Osteocyte (in vitro differentiated cells): ENCODE measurements at regions not wholly inside any gene's neighbourhood (a gene's known extent, or its start where the extent isn't known, plus 50 kb on each side); places are given as distances from the start of the nearest gene placed in this dataset.
"Not testable (repeated sequence)": the region's sequence is repeated elsewhere in the genome, so short reads cannot be mapped to it uniquely, and the experiment has no call there.

Source experiments
- DNase-seq: peaks from one replicate; pipeline ENCODE4 v3.0.0; 2021; ENCODE audit warnings: mixed read lengths; ENCODE audit not compliant: unreplicated experiment; ENCODE audit errors: extremely low spot score
- H3K27ac Mint-ChIP-seq: one replicate; pipeline ENCODE4 v1.8.0; 2021; ENCODE audit warnings: mild to moderate bottlenecking, mixed read lengths; ENCODE audit not compliant: unreplicated experiment
- H3K27me3 Mint-ChIP-seq: one replicate; pipeline ENCODE4 v1.8.0; 2021; ENCODE audit warnings: mixed read lengths; ENCODE audit not compliant: unreplicated experiment
- H3K36me3 Mint-ChIP-seq: one replicate; pipeline ENCODE4 v1.8.0; 2021; ENCODE audit warnings: mixed read lengths; ENCODE audit not compliant: unreplicated experiment
- H3K4me1 Mint-ChIP-seq: one replicate; pipeline ENCODE4 v1.8.0; 2021; ENCODE audit warnings: mixed read lengths; ENCODE audit not compliant: unreplicated experiment
- H3K4me3 Mint-ChIP-seq: one replicate; pipeline ENCODE4 v1.8.0; 2021; ENCODE audit warnings: mild to moderate bottlenecking, moderate library complexity, mixed read lengths; ENCODE audit not compliant: unreplicated experiment
- H3K9me3 Mint-ChIP-seq: one replicate; pipeline ENCODE4 v1.8.0; 2021; ENCODE audit warnings: mixed read lengths; ENCODE audit not compliant: unreplicated experiment
- TF ChIP-seq, protein P1 (sequence below): fragments of 200-600 bp; sonication (generic); IDR thresholded peaks from 2 replicates; pipeline ENCODE4 v1.5.0; 2021; ENCODE audit warnings: antibody characterized with exemption, mild to moderate bottlenecking, moderate library complexity

DNA sequence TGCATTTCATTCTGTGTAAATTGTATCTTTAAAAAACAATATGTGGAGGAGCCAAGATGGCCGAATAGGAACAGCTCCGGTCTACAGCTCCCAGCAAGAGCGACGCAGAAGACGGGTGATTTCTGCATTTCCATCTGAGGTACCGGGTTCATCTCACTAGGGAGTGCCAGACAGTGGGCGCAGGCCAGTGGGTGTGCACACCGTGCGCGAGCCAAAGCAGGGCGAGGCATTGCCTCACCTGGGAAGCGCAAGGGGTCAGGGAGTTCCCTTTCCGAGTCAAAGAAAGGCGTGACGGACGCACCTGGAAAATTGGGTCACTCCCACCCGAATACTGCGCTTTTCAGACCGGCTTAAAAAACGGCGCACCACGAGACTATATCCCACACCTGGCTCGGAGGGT lies 75.0 kb upstream of the RGS1 start:
- not testable (repeated sequence) for H3K27me3 Mint-ChIP-seq, H3K27ac Mint-ChIP-seq, H3K9me3 Mint-ChIP-seq, DNase-seq, H3K36me3 Mint-ChIP-seq, H3K4me3 Mint-ChIP-seq
- H3K4me1 Mint-ChIP-seq: peaks cover 13% of the 10 kb centered on the region

DNA sequence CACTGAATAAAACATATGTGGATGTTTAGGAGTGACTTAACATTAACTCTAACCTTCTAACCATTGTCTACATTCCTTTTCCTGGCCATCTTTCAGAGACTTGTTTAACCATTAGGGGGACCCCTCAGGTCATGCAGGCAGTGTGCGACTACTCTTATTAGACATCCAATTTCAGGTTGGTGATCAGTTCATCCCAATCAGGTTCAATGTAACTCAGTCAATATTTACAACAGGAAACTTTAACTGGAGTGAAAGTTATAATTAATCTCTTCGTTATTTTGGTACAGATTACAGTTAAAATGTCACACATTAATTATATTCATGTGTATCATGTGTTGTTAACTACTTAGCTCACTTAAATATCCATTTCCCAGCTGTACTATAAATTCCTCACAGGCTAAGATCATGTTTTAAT lies 68.8 kb upstream of the RGS1 start:
- no peak for DNase-seq
- no peaks in the 10 kb centered on the region for H3K4me1 Mint-ChIP-seq
- H3K27me3 Mint-ChIP-seq: no peaks in the 10 kb centered on the region
- no peaks in the 10 kb centered on the region for H3K9me3 Mint-ChIP-seq
- no peaks in the 10 kb centered on the region for H3K36me3 Mint-ChIP-seq
- no peak overlapping the region for H3K27ac Mint-ChIP-seq
- H3K4me3 Mint-ChIP-seq: no peak overlapping the region
- TF ChIP-seq, protein P1, sequence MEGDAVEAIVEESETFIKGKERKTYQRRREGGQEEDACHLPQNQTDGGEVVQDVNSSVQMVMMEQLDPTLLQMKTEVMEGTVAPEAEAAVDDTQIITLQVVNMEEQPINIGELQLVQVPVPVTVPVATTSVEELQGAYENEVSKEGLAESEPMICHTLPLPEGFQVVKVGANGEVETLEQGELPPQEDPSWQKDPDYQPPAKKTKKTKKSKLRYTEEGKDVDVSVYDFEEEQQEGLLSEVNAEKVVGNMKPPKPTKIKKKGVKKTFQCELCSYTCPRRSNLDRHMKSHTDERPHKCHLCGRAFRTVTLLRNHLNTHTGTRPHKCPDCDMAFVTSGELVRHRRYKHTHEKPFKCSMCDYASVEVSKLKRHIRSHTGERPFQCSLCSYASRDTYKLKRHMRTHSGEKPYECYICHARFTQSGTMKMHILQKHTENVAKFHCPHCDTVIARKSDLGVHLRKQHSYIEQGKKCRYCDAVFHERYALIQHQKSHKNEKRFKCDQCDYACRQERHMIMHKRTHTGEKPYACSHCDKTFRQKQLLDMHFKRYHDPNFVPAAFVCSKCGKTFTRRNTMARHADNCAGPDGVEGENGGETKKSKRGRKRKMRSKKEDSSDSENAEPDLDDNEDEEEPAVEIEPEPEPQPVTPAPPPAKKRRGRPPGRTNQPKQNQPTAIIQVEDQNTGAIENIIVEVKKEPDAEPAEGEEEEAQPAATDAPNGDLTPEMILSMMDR: peak; percentile 47

DNA sequence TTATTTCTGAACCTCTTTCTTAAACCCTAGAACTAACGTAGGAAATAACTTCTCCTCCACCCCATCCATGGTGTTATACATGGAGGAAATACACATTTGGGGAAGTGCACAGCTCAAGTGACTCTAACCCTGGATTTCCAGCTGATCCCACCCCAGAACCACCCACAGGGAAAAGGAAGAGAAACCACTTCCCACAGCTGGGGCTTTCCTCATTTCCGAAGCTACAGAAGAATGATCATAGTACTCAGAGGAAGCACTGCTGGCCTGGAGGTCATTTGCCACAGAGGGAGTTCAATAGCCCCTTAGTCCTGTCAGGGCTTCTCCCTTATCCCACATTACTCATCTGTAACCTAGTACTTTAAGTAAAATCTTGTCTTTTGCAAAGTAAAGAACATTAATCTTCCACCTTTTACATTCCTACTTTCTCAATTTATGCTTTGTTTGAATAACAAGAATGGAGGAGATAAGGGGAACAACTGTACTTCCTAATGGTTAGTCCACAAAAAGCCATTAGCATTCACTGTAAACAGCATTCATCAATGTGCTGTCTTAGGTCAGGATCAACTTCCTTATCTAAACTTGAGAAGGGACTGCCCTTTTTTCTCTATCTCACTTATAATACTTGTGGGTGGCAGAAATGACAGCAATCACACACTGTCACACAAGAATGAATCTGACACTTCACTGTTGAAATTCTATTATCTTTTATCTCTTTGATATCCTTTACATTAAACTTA lies 63.0 kb upstream of the RGS1 start:
- Mint-ChIP-seq H3K4me1 (peaks cover 6% of the 10 kb centered on the region), H3K27ac (peak overlapping the region; percentile 58), H3K36me3 (no peaks in the 10 kb centered on the region), H3K4me3 (no peak overlapping the region), H3K27me3 (no peaks in the 10 kb centered on the region), H3K9me3 (no peaks in the 10 kb centered on the region)
- DNase-seq: no peak
- TF ChIP-seq, protein P1: no peak

DNA sequence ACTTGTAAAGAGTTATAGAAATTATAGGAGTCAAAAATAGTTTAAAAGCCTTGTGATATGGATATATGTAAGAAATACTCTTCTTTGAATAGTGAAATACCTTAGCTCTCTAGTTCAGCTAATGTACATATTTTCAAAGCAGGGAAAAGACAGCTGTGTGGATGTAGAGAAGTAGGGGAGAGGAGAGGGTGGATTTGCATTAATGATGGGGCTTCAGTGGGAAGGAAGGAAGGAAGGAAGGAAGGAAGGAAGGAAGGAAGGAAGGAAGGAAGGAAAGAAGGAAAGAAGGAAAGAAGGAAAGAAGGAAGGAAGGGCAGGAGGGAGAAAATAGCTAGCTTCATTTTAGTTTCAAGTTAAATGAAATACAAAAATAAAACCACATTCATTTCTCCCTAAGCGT lies 62.4 kb upstream of the RGS1 start:
- no peak overlapping the region for H3K27ac Mint-ChIP-seq
- H3K27me3 Mint-ChIP-seq: no peaks in the 10 kb centered on the region
- peaks cover 6% of the 10 kb centered on the region for H3K4me1 Mint-ChIP-seq
- no peak for DNase-seq
- H3K9me3 Mint-ChIP-seq: no peaks in the 10 kb centered on the region
- H3K36me3 Mint-ChIP-seq: no peaks in the 10 kb centered on the region
- no peak overlapping the region for H3K4me3 Mint-ChIP-seq
- TF ChIP-seq, protein P1: no peak

DNA sequence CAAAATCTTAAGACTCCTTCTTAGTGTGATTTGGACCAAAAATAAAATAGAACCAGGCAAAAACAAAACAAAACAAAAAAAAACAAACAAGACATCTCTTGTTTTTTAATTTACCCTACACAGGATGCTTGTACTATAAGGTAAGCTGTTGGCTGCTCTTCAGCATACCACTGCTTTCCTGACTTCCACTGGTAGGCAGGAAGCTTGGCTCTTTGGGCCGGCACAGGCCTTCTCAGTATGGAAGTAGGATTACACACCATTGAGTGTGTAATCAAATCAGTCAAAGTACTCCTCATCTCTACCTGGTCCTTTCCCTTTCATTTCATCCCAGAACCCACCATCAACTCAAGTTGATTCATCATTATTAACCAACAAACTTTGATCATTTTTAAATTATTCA lies 61.9 kb upstream of the RGS1 start:
- DNase-seq: no peak
- Mint-ChIP-seq H3K36me3 (no peaks in the 10 kb centered on the region), H3K27ac (no peak overlapping the region), H3K4me3 (no peak overlapping the region), H3K4me1 (peaks cover 6% of the 10 kb centered on the region), H3K27me3 (no peaks in the 10 kb centered on the region), H3K9me3 (no peaks in the 10 kb centered on the region)
- TF ChIP-seq, protein P1: no peak
